ENCODE measurements at regions not wholly inside any gene's neighbourhood (a gene's known extent, or its start where the extent isn't known, plus 50 kb on each side); places are given as distances from the start of the nearest gene placed in this dataset.

DNA sequence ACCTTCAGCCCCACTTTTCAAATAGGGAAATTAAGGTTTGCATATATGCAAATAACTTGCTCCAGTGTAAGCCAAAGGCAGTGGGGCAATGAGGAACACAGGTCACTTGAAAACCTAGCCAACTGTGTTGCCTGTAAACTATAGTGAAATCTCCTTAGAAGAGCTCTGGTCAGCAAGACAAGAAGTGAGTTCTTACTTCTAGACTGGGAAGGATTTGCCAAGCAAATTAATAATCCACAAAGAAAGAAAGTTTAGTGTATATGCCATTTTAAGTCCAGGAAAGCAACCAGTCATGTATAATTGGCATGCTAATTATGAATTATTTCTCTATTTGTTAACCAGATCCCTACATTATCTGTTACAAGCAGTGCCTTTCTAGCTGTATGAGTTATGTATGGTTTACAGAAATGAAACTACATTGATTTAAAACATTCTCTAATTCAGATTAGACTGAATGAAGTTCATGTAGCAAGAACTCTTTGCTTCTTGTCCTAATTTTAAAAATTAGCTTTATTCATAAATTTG lies 129.9 kb downstream of the MTX2 start:
- TF ChIP-seq POLR2A (IDR thresholded peaks at IDR 0.05; ENCODE audit: low read depth, low read length) (no peak), TAF1 (IDR thresholded peaks at IDR 0.05; ENCODE audit: low read depth, low read length) (no peak), POLR2AphosphoS5 (IDR thresholded peaks at IDR 0.05; ENCODE audit: low read depth, low read length) (no peak), SPI1 (IDR thresholded peaks at IDR 0.05; ENCODE audit: low read depth, low read length) (no peak), POU2F2 (IDR thresholded peaks at IDR 0.05; ENCODE audit: low read depth, low read length) (no peak)

Measured in GM12891 (cell line).